ENCODE measurements at regions not wholly inside any gene's neighbourhood (a gene's known extent, or its start where the extent isn't known, plus 50 kb on each side); places are given as distances from the start of the nearest gene placed in this dataset.
"Not testable (repeated sequence)": the region's sequence is repeated elsewhere in the genome, so short reads cannot be mapped to it uniquely, and the experiment has no call there.

- TF ChIP-seq CTCF (IDR thresholded peaks at IDR 0.05; ENCODE audit: borderline replicate concordance, insufficient read depth, low read depth, low read length), result no peak
- H3K4me3 ChIP-seq (ENCODE audit: low read depth, low read length), result no peak overlapping the region
Measured at GRCh38 chr14:46147452-46147851, 504.1 kb downstream of the RPL10L start.

GRCh38 chr14:46147024-46147423 lies 504.6 kb downstream of the RPL10L start:
- H3K4me3 ChIP-seq (ENCODE audit: low read depth, low read length), result no peak overlapping the region
- TF ChIP-seq CTCF (IDR thresholded peaks at IDR 0.05; ENCODE audit: borderline replicate concordance, insufficient read depth, low read depth, low read length), result no peak

GRCh38 chr14:46140445-46140844 lies 511.1 kb downstream of the RPL10L start:
- no peak overlapping the region for H3K4me3 ChIP-seq (ENCODE audit: low read depth, low read length)
- no peak for TF ChIP-seq CTCF (IDR thresholded peaks at IDR 0.05; ENCODE audit: borderline replicate concordance, insufficient read depth, low read depth, low read length)

- no peak overlapping the region for H3K4me3 ChIP-seq (ENCODE audit: low read depth, low read length)
- TF ChIP-seq CTCF (IDR thresholded peaks at IDR 0.05; ENCODE audit: borderline replicate concordance, insufficient read depth, low read depth, low read length), result no peak
Measured at GRCh38 chr14:46139649-46140048, 511.9 kb downstream of the RPL10L start.

- no peak for TF ChIP-seq CTCF (IDR thresholded peaks at IDR 0.05; ENCODE audit: borderline replicate concordance, insufficient read depth, low read depth, low read length)
- no peak overlapping the region for H3K4me3 ChIP-seq (ENCODE audit: low read depth, low read length)
Measured at GRCh38 chr14:46137786-46138185, 513.8 kb downstream of the RPL10L start.

GRCh38 chr14:46136456-46136855 lies 515.1 kb downstream of the RPL10L start:
- TF ChIP-seq CTCF (IDR thresholded peaks at IDR 0.05; ENCODE audit: borderline replicate concordance, insufficient read depth, low read depth, low read length), result no peak
- no peak overlapping the region for H3K4me3 ChIP-seq (ENCODE audit: low read depth, low read length)

GRCh38 chr14:46108228-46108627 lies 543.4 kb downstream of the RPL10L start:
- TF ChIP-seq CTCF (IDR thresholded peaks at IDR 0.05; ENCODE audit: borderline replicate concordance, insufficient read depth, low read depth, low read length), result no peak

GRCh38 chr14:46100901-46101300 lies 550.7 kb downstream of the RPL10L start:
- not testable (repeated sequence) for H3K4me3 ChIP-seq (ENCODE audit: low read depth, low read length)

More at GRCh38 chr14:46108228-46108627, 543.4 kb downstream of the RPL10L start:
- H3K4me3 ChIP-seq (ENCODE audit: low read depth, low read length), result no peak overlapping the region

Data from GM12875 (cell line).